GM23248 (cell line): ENCODE measurements at regions not wholly inside any gene's neighbourhood (a gene's known extent, or its start where the extent isn't known, plus 50 kb on each side); places are given as distances from the start of the nearest gene placed in this dataset.

Source experiments
- DNase-seq: peaks from one replicate; pipeline ENCODE4 v3.0.0-alpha.2; 2015
- H2AFZ ChIP-seq: fragments of 200-600 bp; sonication (generic); 2 replicates; pipeline ENCODE4 v1.6.1; 2016; ENCODE audit warnings: antibody characterized with exemption
- H3F3A ChIP-seq: fragments of 200-600 bp; sonication (generic); 2 replicates; pipeline ENCODE4 v1.6.1; 2016; ENCODE audit warnings: mild to moderate bottlenecking, antibody characterized with exemption, mixed run types; ENCODE audit not compliant: insufficient read depth
- H3K27ac ChIP-seq: fragments of 200-600 bp; sonication (generic); 2 replicates; pipeline ENCODE4 v1.5.1; 2016; ENCODE audit warnings: mild to moderate bottlenecking
- H3K27me3 ChIP-seq: fragments of 200-600 bp; sonication (generic); replicated peaks from 2 replicates; pipeline ENCODE4 v1.6.1; 2016; ENCODE audit warnings: mild to moderate bottlenecking; ENCODE audit not compliant: insufficient read depth
- H3K36me3 ChIP-seq: fragments of 200-600 bp; sonication (generic); 2 replicates; pipeline ENCODE4 v1.6.1; 2016; ENCODE audit warnings: low read depth, mild to moderate bottlenecking
- H3K4me1 ChIP-seq: fragments of 200-600 bp; sonication (generic); 2 replicates; pipeline ENCODE4 v1.6.1; 2016; ENCODE audit warnings: mild to moderate bottlenecking; ENCODE audit not compliant: insufficient read depth
- H3K4me2 ChIP-seq: fragments of 200-600 bp; sonication (generic); one replicate; pipeline ENCODE4 v1.6.1; 2016; ENCODE audit warnings: mild to moderate bottlenecking; ENCODE audit not compliant: unreplicated experiment
- H3K4me3 ChIP-seq: fragments of 200-600 bp; sonication (generic); 2 replicates; pipeline ENCODE4 v1.5.1; 2016; ENCODE audit warnings: mild to moderate bottlenecking
- H3K79me2 ChIP-seq: fragments of 200-600 bp; sonication (generic); 2 replicates; pipeline ENCODE4 v1.6.1; 2016; ENCODE audit warnings: mild to moderate bottlenecking; ENCODE audit not compliant: insufficient read depth
- H3K9ac ChIP-seq: fragments of 200-600 bp; sonication (generic); 2 replicates; pipeline ENCODE4 v1.6.1; 2016; ENCODE audit warnings: mild to moderate bottlenecking
- H3K9me2 ChIP-seq: fragments of 200-600 bp; sonication (generic); 2 replicates; pipeline ENCODE4 v1.6.1; 2016; ENCODE audit warnings: mixed run types, mild to moderate bottlenecking, moderate library complexity; ENCODE audit not compliant: insufficient read depth
- H3K9me3 ChIP-seq: fragments of 200-600 bp; sonication (generic); one replicate; pipeline ENCODE4 v1.6.1; 2017; ENCODE audit warnings: low read depth
- H4K20me1 ChIP-seq: fragments of 200-600 bp; sonication (generic); 2 replicates; pipeline ENCODE4 v1.6.0; 2016; ENCODE audit not compliant: insufficient read depth
- EZH2 ChIP-seq: fragments of 200-600 bp; sonication (generic); IDR thresholded peaks from 2 replicates; pipeline ENCODE4 v1.6.1; 2018; ENCODE audit warnings: antibody characterized with exemption, mild to moderate bottlenecking; ENCODE audit not compliant: insufficient read depth, poor library complexity, severe bottlenecking
- EZH2phosphoT487 ChIP-seq: fragments of 200-600 bp; sonication (generic); IDR thresholded peaks from 2 replicates; pipeline ENCODE4 v1.6.1; 2018; ENCODE audit warnings: antibody characterized with exemption, moderate library complexity, mild to moderate bottlenecking, low read depth; ENCODE audit not compliant: insufficient read depth
- WGBS, 2 experiments: methylation state at CpG; one replicate each; pipeline ENCODE4 v1.1.6; 2015 to 2017; ENCODE audit warnings: low lambda C conversion rate in 2 of 2, low coverage in 1 of 2; ENCODE audit errors: missing lambda C conversion rate in 2 of 2; 5-methylcytosine and 5-hydroxymethylcytosine counted together
- in situ Hi-C: fragments of 300-500 bp; cut with MboI; formaldehyde crosslinking; loops from 2 replicates; pipeline ENCODE4 v1.15.0; 2020

GRCh38 chr5:2506603-2507002 is 244.9 kb downstream of the IRX2 start:
- Histone ChIP-seq H3K4me3 (no peak overlapping the region), H4K20me1 (no peaks in the 10 kb centered on the region), H2AFZ (no peak overlapping the region), H3K9ac (no peak overlapping the region), H3K9me2 (no peaks in the 10 kb centered on the region), H3K27ac (no peak overlapping the region), H3K36me3 (no peaks in the 10 kb centered on the region), H3K4me1 (no peaks in the 10 kb centered on the region), H3K27me3 (no peaks in the 10 kb centered on the region), H3F3A (no peaks in the 10 kb centered on the region), H3K79me2 (no peaks in the 10 kb centered on the region), H3K4me2 (no peak overlapping the region), H3K9me3 (no peaks in the 10 kb centered on the region)
- TF ChIP-seq EZH2 (no peak), EZH2phosphoT487 (no peak)
- WGBS, 2 experiments: 41 to 50% methylated on average over 7 of the region's 7 CpGs
- in situ Hi-C loops: no loop called here
- no peak for DNase-seq

- H3K27me3 ChIP-seq: no peaks in the 10 kb centered on the region
- no peak overlapping the region for H3K9ac ChIP-seq
- no peaks in the 10 kb centered on the region for H3K36me3 ChIP-seq
- H3K4me1 ChIP-seq: no peaks in the 10 kb centered on the region
- no peak overlapping the region for H3K27ac ChIP-seq
- DNase-seq: no peak
- no peak for TF ChIP-seq EZH2phosphoT487
- TF ChIP-seq EZH2: no peak
- H3K4me3 ChIP-seq: no peak overlapping the region
- H3K79me2 ChIP-seq: no peaks in the 10 kb centered on the region
- WGBS, 2 experiments: 40 to 43% methylated on average over 10 of the region's 10 CpGs
- in situ Hi-C loops: no loop called here
- no peaks in the 10 kb centered on the region for H3F3A ChIP-seq
- no peaks in the 10 kb centered on the region for H3K9me3 ChIP-seq
- H3K4me2 ChIP-seq: no peak overlapping the region
- H2AFZ ChIP-seq: no peak overlapping the region
- no peaks in the 10 kb centered on the region for H4K20me1 ChIP-seq
- no peaks in the 10 kb centered on the region for H3K9me2 ChIP-seq
Measured at GRCh38 chr5:2505217-2505616, 246.3 kb downstream of the IRX2 start.

- TF ChIP-seq EZH2phosphoT487: no peak
- no peak for TF ChIP-seq EZH2
Measured at GRCh38 chr5:2502970-2503594, 248.4 kb downstream of the IRX2 start.

GRCh38 chr5:2499917-2500316 is 251.6 kb downstream of the IRX2 start:
- TF ChIP-seq EZH2phosphoT487 (no peak), EZH2 (no peak)
- H3K27me3 ChIP-seq: no peaks in the 10 kb centered on the region
- in situ Hi-C loops: no loop called here

More at GRCh38 chr5:2502970-2503594, 248.4 kb downstream of the IRX2 start:
- H3F3A ChIP-seq: no peaks in the 10 kb centered on the region
- no peak overlapping the region for H3K4me2 ChIP-seq
- H3K9me3 ChIP-seq: no peaks in the 10 kb centered on the region
- H3K36me3 ChIP-seq: no peaks in the 10 kb centered on the region
- H3K27me3 ChIP-seq: no peaks in the 10 kb centered on the region
- H3K4me3 ChIP-seq: no peak overlapping the region
- in situ Hi-C loops: no loop called here
- H4K20me1 ChIP-seq: no peaks in the 10 kb centered on the region
- H2AFZ ChIP-seq: no peak overlapping the region
- H3K9me2 ChIP-seq: no peaks in the 10 kb centered on the region
- H3K4me1 ChIP-seq: no peaks in the 10 kb centered on the region
- no peak overlapping the region for H3K27ac ChIP-seq
- 26 to 31% methylated on average over 6 of the region's 6 CpGs for WGBS, 2 experiments
- no peaks in the 10 kb centered on the region for H3K79me2 ChIP-seq
- no peak for DNase-seq
- H3K9ac ChIP-seq: no peak overlapping the region

GRCh38 chr5:2496891-2497290 is 254.6 kb downstream of the IRX2 start:
- Histone ChIP-seq H3K79me2 (no peaks in the 10 kb centered on the region), H3K4me1 (no peaks in the 10 kb centered on the region), H3K4me3 (no peak overlapping the region), H3K36me3 (no peaks in the 10 kb centered on the region), H3K9me3 (no peaks in the 10 kb centered on the region), H3K9ac (no peak overlapping the region), H3K27ac (no peak overlapping the region), H4K20me1 (no peaks in the 10 kb centered on the region), H3F3A (no peaks in the 10 kb centered on the region), H3K9me2 (no peaks in the 10 kb centered on the region), H3K4me2 (no peak overlapping the region), H3K27me3 (no peaks in the 10 kb centered on the region), H2AFZ (no peak overlapping the region)
- WGBS, 2 experiments: 19 to 26% methylated on average over 9 of the region's 9 CpGs
- no peak for TF ChIP-seq EZH2
- no peak for TF ChIP-seq EZH2phosphoT487
- in situ Hi-C loops: no loop called here
- no peak for DNase-seq

More at GRCh38 chr5:2499917-2500316, 251.6 kb downstream of the IRX2 start:
- H4K20me1 ChIP-seq: no peaks in the 10 kb centered on the region
- H2AFZ ChIP-seq: no peak overlapping the region
- no peak overlapping the region for H3K4me2 ChIP-seq
- no peaks in the 10 kb centered on the region for H3K9me2 ChIP-seq
- DNase-seq: no peak
- H3K9ac ChIP-seq: no peak overlapping the region
- H3K4me3 ChIP-seq: no peak overlapping the region
- no peaks in the 10 kb centered on the region for H3F3A ChIP-seq
- H3K36me3 ChIP-seq: no peaks in the 10 kb centered on the region
- no peak overlapping the region for H3K27ac ChIP-seq
- no peaks in the 10 kb centered on the region for H3K9me3 ChIP-seq
- H3K79me2 ChIP-seq: no peaks in the 10 kb centered on the region
- H3K4me1 ChIP-seq: no peaks in the 10 kb centered on the region
